SK-N-SH (cell line): ENCODE measurements at regions not wholly inside any gene's neighbourhood (a gene's known extent, or its start where the extent isn't known, plus 50 kb on each side); places are given as distances from the start of the nearest gene placed in this dataset.

Experiments used
- CTCF ChIA-PET: fragments of 300-600, 350-600 bp; formaldehyde crosslinking; extraction: SDS; loops from one replicate; lab custom pipeline; 2021; lab: Yijun Ruan, JAX
- POLR2A ChIA-PET: fragments of 350-600 bp; sonication (Branson Sonifier 250); formaldehyde crosslinking; extraction: SDS; loops from one replicate; lab custom pipeline; 2020; ENCODE audit warnings: antibody characterized with exemption, inconsistent platforms; lab: Yijun Ruan, JAX
- DNase-seq: peaks from one replicate; pipeline ENCODE4 v3.0.0; 2012
- H2AFZ ChIP-seq: fragments of 200-600 bp; sonication (generic); 2 replicates; pipeline ENCODE4 v1.8.1; 2016; ENCODE audit warnings: antibody characterized with exemption, mild to moderate bottlenecking, low read depth
- H3F3A ChIP-seq: fragments of 200-600 bp; sonication (generic); replicated peaks from 2 replicates; pipeline ENCODE3; 2016; ENCODE audit warnings: antibody characterized with exemption, mild to moderate bottlenecking; ENCODE audit not compliant: insufficient read depth
- H3K27ac ChIP-seq, 2 experiments: fragments of 200-500 bp in 1 of 2; fragments of 200-600 bp in 1 of 2; sonication (Bioruptor generic) in 1 of 2; sonication (generic), shearing (Covaris generic) in 1 of 2; 2 replicates each; pipeline versions ENCODE4 v1.5.1 to v1.6.1; 2014 to 2016; ENCODE audit warnings: low read depth in 2 of 2, inconsistent platforms in 1 of 2, low read length in 1 of 2, mild to moderate bottlenecking in 1 of 2, mixed read lengths in 1 of 2
- H3K27me3 ChIP-seq: fragments of 200-600 bp; sonication (generic), shearing (Covaris generic); 2 replicates; pipeline ENCODE4 v1.6.1; 2016; ENCODE audit warnings: mixed run types; ENCODE audit not compliant: insufficient read depth
- H3K36me3 ChIP-seq, 2 experiments: fragments of 200-500 bp in 1 of 2; fragments of 200-600 bp in 1 of 2; sonication (Bioruptor generic) in 1 of 2; sonication (generic) in 1 of 2; replicated peaks in 1 of 2; 2 replicates each; pipeline versions ENCODE3 to v1.5.1; 2014 to 2016; ENCODE audit warnings: low read length in 1 of 2, mild to moderate bottlenecking in 1 of 2; ENCODE audit not compliant: insufficient read depth in 2 of 2, control insufficient read depth in 1 of 2
- H3K4me1 ChIP-seq, 2 experiments: fragments of 200-500 bp in 1 of 2; fragments of 200-600 bp in 1 of 2; sonication (Bioruptor generic) in 1 of 2; sonication (generic), shearing (Covaris generic) in 1 of 2; 2 replicates each; pipeline versions ENCODE4 v1.5.1 to v1.6.1; 2014 to 2016; ENCODE audit warnings: low read depth in 1 of 2, low read length in 1 of 2, mixed run types in 1 of 2; ENCODE audit not compliant: insufficient read depth in 2 of 2, control insufficient read depth in 1 of 2
- H3K4me2 ChIP-seq: fragments of 200-600 bp; sonication (generic), shearing (Covaris generic); 2 replicates; pipeline ENCODE4 v1.6.1; 2017; ENCODE audit warnings: mixed run types
- H3K4me3 ChIP-seq, 2 experiments: fragments of 200-500 bp in 1 of 2; fragments of 200-600 bp in 1 of 2; sonication (Bioruptor generic) in 1 of 2; sonication (generic), shearing (Covaris generic) in 1 of 2; 2 replicates each; pipeline versions ENCODE4 v1.5.1 to v1.8.1; 2014 to 2016; ENCODE audit warnings: low read depth in 2 of 2, inconsistent platforms in 1 of 2, low read length in 1 of 2, mild to moderate bottlenecking in 1 of 2, mixed read lengths in 1 of 2, moderate library complexity in 1 of 2
- H3K79me2 ChIP-seq: fragments of 200-600 bp; sonication (generic); 2 replicates; pipeline ENCODE4 v1.8.1; 2017; ENCODE audit warnings: mild to moderate bottlenecking; ENCODE audit not compliant: insufficient read depth
- H3K9ac ChIP-seq: fragments of 200-600 bp; sonication (generic); 2 replicates; pipeline ENCODE4 v1.6.1; 2017; ENCODE audit warnings: mixed run types
- H3K9me2 ChIP-seq: fragments of 200-600 bp; sonication (generic); 2 replicates; pipeline ENCODE4 v1.6.1; 2017; ENCODE audit warnings: mixed run types
- H3K9me3 ChIP-seq: fragments of 200-600 bp; sonication (generic); 2 replicates; pipeline ENCODE4 v1.6.1; 2017; ENCODE audit warnings: mixed run types, mild to moderate bottlenecking, moderate library complexity
- H4K20me1 ChIP-seq: fragments of 200-600 bp; sonication (generic); 2 replicates; pipeline ENCODE4 v1.6.1; 2017; ENCODE audit warnings: mild to moderate bottlenecking, mixed run types; ENCODE audit not compliant: insufficient read depth
- ELF1 ChIP-seq: IDR thresholded peaks from 2 replicates; pipeline ENCODE4 v1.4.0; 2012
- EZH2phosphoT487 ChIP-seq: fragments of 200-600 bp; sonication (generic); IDR thresholded peaks from 2 replicates; pipeline ENCODE4 v1.6.1; 2017; ENCODE audit warnings: low read depth, mixed run types, mild to moderate bottlenecking, antibody characterized with exemption, moderate library complexity, borderline replicate concordance
- FOSL2 ChIP-seq: IDR thresholded peaks from 2 replicates; pipeline ENCODE4 v1.4.0; 2012; ENCODE audit warnings: low read depth, mild to moderate bottlenecking, moderate library complexity, borderline replicate concordance
- FOXJ3 ChIP-seq: sonication (generic); formaldehyde crosslinking; IDR thresholded peaks from 2 replicates; pipeline ENCODE4 v1.5.1; 2020; ENCODE audit warnings: mild to moderate bottlenecking, missing genetic modification reagents
- GATA2 ChIP-seq: sonication (generic); formaldehyde crosslinking; IDR thresholded peaks from 2 replicates; pipeline ENCODE4 v1.5.0; 2020; ENCODE audit warnings: mild to moderate bottlenecking, missing genetic modification reagents
- MAX ChIP-seq: IDR thresholded peaks from 2 replicates; pipeline ENCODE4 v1.4.0; 2012; ENCODE audit warnings: low read depth
- MEF2A ChIP-seq: IDR thresholded peaks from 2 replicates; pipeline ENCODE4 v1.4.0; 2012; ENCODE audit warnings: low read depth, borderline replicate concordance
- NFIC ChIP-seq: IDR thresholded peaks from 2 replicates; pipeline ENCODE4 v1.4.0; 2012; ENCODE audit warnings: borderline replicate concordance
- NRF1 ChIP-seq: IDR thresholded peaks from 2 replicates; pipeline ENCODE4 v1.6.1; 2012; ENCODE audit warnings: low read depth, mild to moderate bottlenecking, low read length
- POLR2AphosphoS5 ChIP-seq: IDR thresholded peaks from 2 replicates; pipeline ENCODE4 v1.6.1; 2012; ENCODE audit warnings: low read depth, low read length
- RAD21 ChIP-seq: IDR thresholded peaks from 2 replicates; pipeline ENCODE4 v1.6.1; 2012; ENCODE audit warnings: mild to moderate bottlenecking, low read length
- RCOR1 ChIP-seq: fragments of 150-350 bp; IDR thresholded peaks from 2 replicates; pipeline ENCODE4 v1.6.1; 2017; ENCODE audit warnings: antibody characterized with exemption, low read length
- RFX5 ChIP-seq: IDR thresholded peaks from 2 replicates; pipeline ENCODE4 v1.6.1; 2012; ENCODE audit warnings: mild to moderate bottlenecking, improper control_type of control experiment, low read length
- RXRA ChIP-seq: IDR thresholded peaks from 2 replicates; pipeline ENCODE4 v1.4.0; 2012; ENCODE audit warnings: low read depth, mild to moderate bottlenecking, borderline replicate concordance
- SIN3A ChIP-seq: IDR thresholded peaks from 2 replicates; pipeline ENCODE4 v1.6.1; 2012; ENCODE audit warnings: low read depth, mild to moderate bottlenecking, low read length, moderate library complexity, borderline replicate concordance
- TAF1 ChIP-seq: IDR thresholded peaks from 2 replicates; pipeline ENCODE4 v1.6.1; 2012; ENCODE audit warnings: low read depth, mild to moderate bottlenecking, low read length, moderate library complexity, borderline replicate concordance
- TCF12 ChIP-seq: IDR thresholded peaks from 2 replicates; pipeline ENCODE4 v1.4.0; 2012
- WGBS: methylation state at CpG from one replicate; pipeline ENCODE4 v1.1.6; 2017; ENCODE audit warnings: low lambda C conversion rate; 5-methylcytosine and 5-hydroxymethylcytosine counted together
- TF ChIP-seq, protein P1 (sequence below): IDR thresholded peaks from 2 replicates; pipeline ENCODE4 v1.4.0; 2012; ENCODE audit warnings: low read depth, borderline replicate concordance
- TF ChIP-seq, protein P2 (sequence below): fragments of 150-350 bp; IDR thresholded peaks from 2 replicates; pipeline ENCODE4 v1.6.1; 2017; ENCODE audit warnings: antibody characterized with exemption, low read length, low read depth, borderline replicate concordance

- H3K4me2 ChIP-seq = no peak overlapping the region
- no peak overlapping the region for H3K4me3 ChIP-seq
- H3F3A ChIP-seq = no peaks in the 10 kb centered on the region
- no peaks in the 10 kb centered on the region; the same call in 1 of the 2 replicates for H3K9me2 ChIP-seq
- TF ChIP-seq POLR2AphosphoS5 = no peak
- no peak for TF ChIP-seq TAF1
- TF ChIP-seq ELF1 = no peak
- no peak for TF ChIP-seq FOXJ3 (CRISPR knock-in tag)
- no peak for TF ChIP-seq SIN3A
- no peak for TF ChIP-seq NFIC
- TF ChIP-seq MEF2A = no peak
- H2AFZ ChIP-seq = no peak overlapping the region
- no peaks in the 10 kb centered on the region for H4K20me1 ChIP-seq
- H3K27me3 ChIP-seq = no peaks in the 10 kb centered on the region
- POLR2A ChIA-PET = no interaction called here
- H3K9ac ChIP-seq = no peak overlapping the region
- H3K4me1 ChIP-seq = no peaks in the 10 kb centered on the region
- H3K36me3 ChIP-seq = no peaks in the 10 kb centered on the region
- CTCF ChIA-PET = interaction anchor here (2.0 kb wide), 1 partner anchor 17 kb away, joined by 6 read pairs; no protein-coding TSS in a partner anchor
- 58% methylated on average over 3 of the region's 3 CpGs for WGBS
- H3K9me3 ChIP-seq = no peaks in the 10 kb centered on the region
- DNase-seq = no peak
- H3K27ac ChIP-seq = no peak overlapping the region
- H3K79me2 ChIP-seq = no peaks in the 10 kb centered on the region
Observed at GRCh38 chr2:66805968-66806367, 371.0 kb downstream of the MEIS1 start.

DNA sequence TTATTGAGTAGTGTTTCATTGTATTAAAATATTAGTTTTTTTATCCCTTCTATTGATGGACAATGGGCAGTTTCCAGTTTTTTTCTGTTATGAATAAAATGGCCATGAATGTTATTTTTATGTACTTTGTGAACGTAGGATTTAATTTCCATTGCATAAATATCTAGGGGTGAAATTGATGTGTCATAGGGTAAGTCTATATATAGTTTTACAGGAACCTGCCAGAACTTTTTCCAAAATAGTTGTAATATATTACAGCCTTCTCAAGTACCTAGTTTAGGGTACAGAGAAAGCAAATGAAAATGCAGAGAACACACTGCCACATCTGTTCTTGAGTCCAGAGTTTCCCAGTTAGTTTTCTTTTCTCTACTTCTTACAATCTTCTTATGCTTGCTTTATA, 378.6 kb downstream of the MEIS1 start:
- no peak overlapping the region for H3K9ac ChIP-seq
- H3K27me3 ChIP-seq = no peaks in the 10 kb centered on the region
- H3K9me2 ChIP-seq = no peaks in the 10 kb centered on the region; the same call in 1 of the 2 replicates
- H3K79me2 ChIP-seq = no peaks in the 10 kb centered on the region
- H2AFZ ChIP-seq = peak overlapping the region; percentile 45; the same call in 1 of the 2 replicates
- no peaks in the 10 kb centered on the region for H3F3A ChIP-seq
- DNase-seq = no peak
- H3K27ac ChIP-seq = no peak overlapping the region
- H4K20me1 ChIP-seq = no peaks in the 10 kb centered on the region
- H3K9me3 ChIP-seq = no peaks in the 10 kb centered on the region
- H3K4me1 ChIP-seq = no peaks in the 10 kb centered on the region
- 7% methylated on average over 1 of the region's 1 CpG for whole genome bisulfite sequencing
- CTCF ChIA-PET = no interaction called here
- H3K4me2 ChIP-seq = no peak overlapping the region
- no peaks in the 10 kb centered on the region for H3K36me3 ChIP-seq
- TF ChIP-seq MAX (no peak), NRF1 (no peak), MEF2A (no peak), RXRA (no peak), FOSL2 (no peak), EZH2phosphoT487 (no peak), GATA2 (CRISPR knock-in tag) (no peak), RAD21 (no peak), TCF12 (no peak), RCOR1 (no peak), ELF1 (no peak), FOXJ3 (CRISPR knock-in tag) (no peak), SIN3A (no peak), RFX5 (no peak)
- TF ChIP-seq, protein P1, sequence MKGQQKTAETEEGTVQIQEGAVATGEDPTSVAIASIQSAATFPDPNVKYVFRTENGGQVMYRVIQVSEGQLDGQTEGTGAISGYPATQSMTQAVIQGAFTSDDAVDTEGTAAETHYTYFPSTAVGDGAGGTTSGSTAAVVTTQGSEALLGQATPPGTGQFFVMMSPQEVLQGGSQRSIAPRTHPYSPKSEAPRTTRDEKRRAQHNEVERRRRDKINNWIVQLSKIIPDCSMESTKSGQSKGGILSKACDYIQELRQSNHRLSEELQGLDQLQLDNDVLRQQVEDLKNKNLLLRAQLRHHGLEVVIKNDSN = no peak
- TF ChIP-seq, protein P2, sequence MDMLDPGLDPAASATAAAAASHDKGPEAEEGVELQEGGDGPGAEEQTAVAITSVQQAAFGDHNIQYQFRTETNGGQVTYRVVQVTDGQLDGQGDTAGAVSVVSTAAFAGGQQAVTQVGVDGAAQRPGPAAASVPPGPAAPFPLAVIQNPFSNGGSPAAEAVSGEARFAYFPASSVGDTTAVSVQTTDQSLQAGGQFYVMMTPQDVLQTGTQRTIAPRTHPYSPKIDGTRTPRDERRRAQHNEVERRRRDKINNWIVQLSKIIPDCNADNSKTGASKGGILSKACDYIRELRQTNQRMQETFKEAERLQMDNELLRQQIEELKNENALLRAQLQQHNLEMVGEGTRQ = no peak
- TF ChIP-seq, all 33 proteins: peak for 0
- POLR2A ChIA-PET = no interaction called here
- no peak overlapping the region for H3K4me3 ChIP-seq
